ENCODE measurements at regions not wholly inside any gene's neighbourhood (a gene's known extent, or its start where the extent isn't known, plus 50 kb on each side); places are given as distances from the start of the nearest gene placed in this dataset.

DNA sequence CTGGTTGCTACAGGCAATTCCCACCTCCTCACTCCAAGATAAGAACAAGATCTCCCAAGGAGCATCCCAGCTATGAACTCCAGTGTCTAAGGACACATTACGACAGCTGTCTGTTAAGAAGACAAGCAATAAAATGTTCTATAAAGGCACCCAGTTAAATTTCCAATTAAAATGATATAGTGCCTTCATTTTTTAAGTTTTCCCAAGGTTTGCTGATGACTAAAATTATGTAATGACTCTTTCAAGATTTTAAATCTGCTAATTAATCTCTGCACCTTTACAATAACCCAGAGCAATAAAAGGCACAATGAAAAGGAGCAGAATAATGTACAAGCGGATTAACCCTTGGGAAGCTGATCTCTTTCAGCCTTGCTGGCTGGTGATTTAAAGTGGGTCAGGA, 61.6 kb upstream of the REG3G start:
- TF ChIP-seq POLR2A (IDR thresholded peaks at IDR 0.05) (no peak), POLR2AphosphoS5 (IDR thresholded peaks at IDR 0.05) (no peak), EP300 (IDR thresholded peaks at IDR 0.05; ENCODE audit: low read depth) (no peak)
- TF ChIP-seq, protein P1, sequence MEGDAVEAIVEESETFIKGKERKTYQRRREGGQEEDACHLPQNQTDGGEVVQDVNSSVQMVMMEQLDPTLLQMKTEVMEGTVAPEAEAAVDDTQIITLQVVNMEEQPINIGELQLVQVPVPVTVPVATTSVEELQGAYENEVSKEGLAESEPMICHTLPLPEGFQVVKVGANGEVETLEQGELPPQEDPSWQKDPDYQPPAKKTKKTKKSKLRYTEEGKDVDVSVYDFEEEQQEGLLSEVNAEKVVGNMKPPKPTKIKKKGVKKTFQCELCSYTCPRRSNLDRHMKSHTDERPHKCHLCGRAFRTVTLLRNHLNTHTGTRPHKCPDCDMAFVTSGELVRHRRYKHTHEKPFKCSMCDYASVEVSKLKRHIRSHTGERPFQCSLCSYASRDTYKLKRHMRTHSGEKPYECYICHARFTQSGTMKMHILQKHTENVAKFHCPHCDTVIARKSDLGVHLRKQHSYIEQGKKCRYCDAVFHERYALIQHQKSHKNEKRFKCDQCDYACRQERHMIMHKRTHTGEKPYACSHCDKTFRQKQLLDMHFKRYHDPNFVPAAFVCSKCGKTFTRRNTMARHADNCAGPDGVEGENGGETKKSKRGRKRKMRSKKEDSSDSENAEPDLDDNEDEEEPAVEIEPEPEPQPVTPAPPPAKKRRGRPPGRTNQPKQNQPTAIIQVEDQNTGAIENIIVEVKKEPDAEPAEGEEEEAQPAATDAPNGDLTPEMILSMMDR (IDR thresholded peaks at IDR 0.05), result no peak

Data from transverse colon (tissue), 4 donors.